ENCODE measurements at regions not wholly inside any gene's neighbourhood (a gene's known extent, or its start where the extent isn't known, plus 50 kb on each side); places are given as distances from the start of the nearest gene placed in this dataset.

- no peak overlapping the region for H3K27ac ChIP-seq (ENCODE audit: low read depth in 1 of 2, low read length in 2 of 2)
- no peak overlapping the region for H3K9ac ChIP-seq (ENCODE audit: low read depth in 1 of 2, low read length in 2 of 2)
- H3K4me3 ChIP-seq (ENCODE audit: low read depth in 1 of 3, low read length in 3 of 3) = no peak overlapping the region
- no peaks in the 10 kb centered on the region for H3K36me3 ChIP-seq (ENCODE audit: control insufficient read depth in 4 of 4, insufficient read depth in 3 of 4, low read depth in 1 of 4, low read length in 3 of 4)
- no peaks in the 10 kb centered on the region for H3K9me3 ChIP-seq (ENCODE audit: control insufficient read depth in 4 of 4, low read length in 3 of 4)
- no peaks in the 10 kb centered on the region for H3K27me3 ChIP-seq (ENCODE audit: control insufficient read depth in 4 of 4, insufficient read depth in 4 of 4, low read length in 3 of 4)
- no peak for DNase-seq (ENCODE audit: low spot score)
- H3K4me1 ChIP-seq (ENCODE audit: control insufficient read depth in 4 of 4, insufficient read depth in 4 of 4, low read length in 3 of 4) = no peaks in the 10 kb centered on the region
- whole genome bisulfite sequencing = 94% methylated on average over 6 of the region's 6 CpGs
- TF ChIP-seq CTCF (IDR thresholded peaks at IDR 0.05; ENCODE audit: low read depth, low read length, missing input control) = no peak
- TF ChIP-seq FOXA2 (IDR thresholded peaks at IDR 0.05) = no peak
- TF ChIP-seq GABPA (IDR thresholded peaks at IDR 0.05 in 1 of 2, conservative IDR thresholded peaks at IDR 0.05 in 1 of 2) = no peak
- no peak for TF ChIP-seq FOXA1 (IDR thresholded peaks at IDR 0.05)
Observed at GRCh38 chr2:7683708-7684107, 766.5 kb downstream of the RNF144A start.

- WGBS = 63% methylated on average over 5 of the region's 5 CpGs
Observed at GRCh38 chr2:7685342-7686015, 768.3 kb downstream of the RNF144A start.

DNA sequence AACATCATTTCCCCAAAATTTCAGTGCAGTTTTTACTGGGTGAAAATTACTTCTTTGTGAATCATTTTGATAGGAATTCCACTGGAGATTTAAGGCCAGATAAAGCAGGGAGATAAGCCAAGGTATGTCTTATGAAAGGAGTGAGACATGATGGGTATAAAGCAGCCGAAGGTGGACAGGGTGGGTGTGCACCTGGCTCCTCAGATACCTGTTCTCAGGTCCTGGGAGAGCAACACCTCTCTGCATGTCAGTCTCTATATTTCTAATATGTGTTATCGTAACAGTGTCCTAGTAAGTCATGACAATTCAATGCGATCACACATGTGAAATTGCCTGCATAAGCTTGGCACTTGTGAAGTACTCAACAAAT, 768.8 kb downstream of the RNF144A start:
- no peak overlapping the region for H3K9ac ChIP-seq (ENCODE audit: low read depth in 1 of 2, low read length in 2 of 2)
- H3K4me1 ChIP-seq (ENCODE audit: control insufficient read depth in 4 of 4, insufficient read depth in 4 of 4, low read length in 3 of 4) = no peaks in the 10 kb centered on the region
- DNase-seq (ENCODE audit: low spot score) = no peak
- H3K4me3 ChIP-seq (ENCODE audit: low read depth in 1 of 3, low read length in 3 of 3) = no peak overlapping the region
- H3K27ac ChIP-seq (ENCODE audit: low read depth in 1 of 2, low read length in 2 of 2) = no peak overlapping the region
- H3K36me3 ChIP-seq (ENCODE audit: control insufficient read depth in 4 of 4, insufficient read depth in 3 of 4, low read depth in 1 of 4, low read length in 3 of 4) = no peaks in the 10 kb centered on the region
- H3K27me3 ChIP-seq (ENCODE audit: control insufficient read depth in 4 of 4, insufficient read depth in 4 of 4, low read length in 3 of 4) = no peaks in the 10 kb centered on the region
- H3K9me3 ChIP-seq (ENCODE audit: control insufficient read depth in 4 of 4, low read length in 3 of 4) = no peaks in the 10 kb centered on the region
- 92% methylated on average over 3 of the region's 3 CpGs for WGBS
- TF ChIP-seq RAD21 (IDR thresholded peaks at IDR 0.05) (no peak), CTCF (IDR thresholded peaks at IDR 0.05; ENCODE audit: low read depth, low read length, missing input control) (no peak), EGR1 (IDR thresholded peaks at IDR 0.05; ENCODE audit: low read depth in 2 of 2) (no peak), RXRA (IDR thresholded peaks at IDR 0.05) (no peak), TAF1 (conservative IDR thresholded peaks at IDR 0.05) (no peak), HNF4G (IDR thresholded peaks at IDR 0.05) (no peak), FOXA2 (IDR thresholded peaks at IDR 0.05) (no peak), GABPA (IDR thresholded peaks at IDR 0.05 in 1 of 2, conservative IDR thresholded peaks at IDR 0.05 in 1 of 2) (no peak), YY1 (IDR thresholded peaks at IDR 0.05) (no peak), JUND (IDR thresholded peaks at IDR 0.05) (no peak)
- TF ChIP-seq, protein P1, sequence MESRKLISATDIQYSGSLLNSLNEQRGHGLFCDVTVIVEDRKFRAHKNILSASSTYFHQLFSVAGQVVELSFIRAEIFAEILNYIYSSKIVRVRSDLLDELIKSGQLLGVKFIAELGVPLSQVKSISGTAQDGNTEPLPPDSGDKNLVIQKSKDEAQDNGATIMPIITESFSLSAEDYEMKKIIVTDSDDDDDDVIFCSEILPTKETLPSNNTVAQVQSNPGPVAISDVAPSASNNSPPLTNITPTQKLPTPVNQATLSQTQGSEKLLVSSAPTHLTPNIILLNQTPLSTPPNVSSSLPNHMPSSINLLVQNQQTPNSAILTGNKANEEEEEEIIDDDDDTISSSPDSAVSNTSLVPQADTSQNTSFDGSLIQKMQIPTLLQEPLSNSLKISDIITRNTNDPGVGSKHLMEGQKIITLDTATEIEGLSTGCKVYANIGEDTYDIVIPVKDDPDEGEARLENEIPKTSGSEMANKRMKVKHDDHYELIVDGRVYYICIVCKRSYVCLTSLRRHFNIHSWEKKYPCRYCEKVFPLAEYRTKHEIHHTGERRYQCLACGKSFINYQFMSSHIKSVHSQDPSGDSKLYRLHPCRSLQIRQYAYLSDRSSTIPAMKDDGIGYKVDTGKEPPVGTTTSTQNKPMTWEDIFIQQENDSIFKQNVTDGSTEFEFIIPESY (IDR thresholded peaks at IDR 0.05) = no peak

More at GRCh38 chr2:7685342-7686015, 768.3 kb downstream of the RNF144A start:
- no peaks in the 10 kb centered on the region for H3K9me3 ChIP-seq (ENCODE audit: control insufficient read depth in 4 of 4, low read length in 3 of 4)
- TF ChIP-seq ATF3 (IDR thresholded peaks at IDR 0.05) = no peak
- no peak for TF ChIP-seq NR2F2 (IDR thresholded peaks at IDR 0.05)
- TF ChIP-seq, protein P1 (IDR thresholded peaks at IDR 0.05) = no peak
- TF ChIP-seq HNF4G (IDR thresholded peaks at IDR 0.05) = no peak
- no peak for TF ChIP-seq FOXA2 (IDR thresholded peaks at IDR 0.05)
- TF ChIP-seq TAF1 (conservative IDR thresholded peaks at IDR 0.05) = no peak
- TF ChIP-seq SP1 (IDR thresholded peaks at IDR 0.05) = no peak
- TF ChIP-seq, protein P2, sequence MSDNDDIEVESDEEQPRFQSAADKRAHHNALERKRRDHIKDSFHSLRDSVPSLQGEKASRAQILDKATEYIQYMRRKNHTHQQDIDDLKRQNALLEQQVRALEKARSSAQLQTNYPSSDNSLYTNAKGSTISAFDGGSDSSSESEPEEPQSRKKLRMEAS (IDR thresholded peaks at IDR 0.05) = no peak
- TF ChIP-seq FOXA1 (IDR thresholded peaks at IDR 0.05) = no peak
- TF ChIP-seq JUND (IDR thresholded peaks at IDR 0.05) = no peak
- TF ChIP-seq EGR1 (IDR thresholded peaks at IDR 0.05; ENCODE audit: low read depth in 2 of 2) = no peak
- TF ChIP-seq RXRA (IDR thresholded peaks at IDR 0.05) = no peak
- no peak for TF ChIP-seq RAD21 (IDR thresholded peaks at IDR 0.05)
- TF ChIP-seq YY1 (IDR thresholded peaks at IDR 0.05) = no peak
- DNase-seq (ENCODE audit: low spot score) = no peak
- H3K27me3 ChIP-seq (ENCODE audit: control insufficient read depth in 4 of 4, insufficient read depth in 4 of 4, low read length in 3 of 4) = no peaks in the 10 kb centered on the region
- H3K4me3 ChIP-seq (ENCODE audit: low read depth in 1 of 3, low read length in 3 of 3) = no peak overlapping the region
- H3K9ac ChIP-seq (ENCODE audit: low read depth in 1 of 2, low read length in 2 of 2) = no peak overlapping the region
- H3K36me3 ChIP-seq (ENCODE audit: control insufficient read depth in 4 of 4, insufficient read depth in 3 of 4, low read depth in 1 of 4, low read length in 3 of 4) = no peaks in the 10 kb centered on the region
- H3K4me1 ChIP-seq (ENCODE audit: control insufficient read depth in 4 of 4, insufficient read depth in 4 of 4, low read length in 3 of 4) = no peaks in the 10 kb centered on the region
- H3K27ac ChIP-seq (ENCODE audit: low read depth in 1 of 2, low read length in 2 of 2) = no peak overlapping the region
